SK-N-SH (cell line): ENCODE measurements at regions not wholly inside any gene's neighbourhood (a gene's known extent, or its start where the extent isn't known, plus 50 kb on each side); places are given as distances from the start of the nearest gene placed in this dataset.

Experiments
- CTCF ChIA-PET: fragments of 300-600, 350-600 bp; formaldehyde crosslinking; extraction: SDS; loops from one replicate; lab custom pipeline; 2021; lab: Yijun Ruan, JAX
- POLR2A ChIA-PET: fragments of 350-600 bp; sonication (Branson Sonifier 250); formaldehyde crosslinking; extraction: SDS; loops from one replicate; lab custom pipeline; 2020; ENCODE audit warnings: antibody characterized with exemption, inconsistent platforms; lab: Yijun Ruan, JAX
- DNase-seq: peaks from one replicate; pipeline ENCODE4 v3.0.0; 2012
- H2AFZ ChIP-seq: fragments of 200-600 bp; sonication (generic); 2 replicates; pipeline ENCODE4 v1.8.1; 2016; ENCODE audit warnings: antibody characterized with exemption, mild to moderate bottlenecking, low read depth
- H3F3A ChIP-seq: fragments of 200-600 bp; sonication (generic); replicated peaks from 2 replicates; pipeline ENCODE3; 2016; ENCODE audit warnings: antibody characterized with exemption, mild to moderate bottlenecking; ENCODE audit not compliant: insufficient read depth
- H3K27ac ChIP-seq, 2 experiments: fragments of 200-500 bp in 1 of 2; fragments of 200-600 bp in 1 of 2; sonication (Bioruptor generic) in 1 of 2; sonication (generic), shearing (Covaris generic) in 1 of 2; 2 replicates each; pipeline versions ENCODE4 v1.5.1 to v1.6.1; 2014 to 2016; ENCODE audit warnings: low read depth in 2 of 2, inconsistent platforms in 1 of 2, low read length in 1 of 2, mild to moderate bottlenecking in 1 of 2, mixed read lengths in 1 of 2
- H3K27me3 ChIP-seq: fragments of 200-600 bp; sonication (generic), shearing (Covaris generic); 2 replicates; pipeline ENCODE4 v1.6.1; 2016; ENCODE audit warnings: mixed run types; ENCODE audit not compliant: insufficient read depth
- H3K36me3 ChIP-seq, 2 experiments: fragments of 200-500 bp in 1 of 2; fragments of 200-600 bp in 1 of 2; sonication (Bioruptor generic) in 1 of 2; sonication (generic) in 1 of 2; replicated peaks in 1 of 2; 2 replicates each; pipeline versions ENCODE3 to v1.5.1; 2014 to 2016; ENCODE audit warnings: low read length in 1 of 2, mild to moderate bottlenecking in 1 of 2; ENCODE audit not compliant: insufficient read depth in 2 of 2, control insufficient read depth in 1 of 2
- H3K4me1 ChIP-seq, 2 experiments: fragments of 200-500 bp in 1 of 2; fragments of 200-600 bp in 1 of 2; sonication (Bioruptor generic) in 1 of 2; sonication (generic), shearing (Covaris generic) in 1 of 2; 2 replicates each; pipeline versions ENCODE4 v1.5.1 to v1.6.1; 2014 to 2016; ENCODE audit warnings: low read depth in 1 of 2, low read length in 1 of 2, mixed run types in 1 of 2; ENCODE audit not compliant: insufficient read depth in 2 of 2, control insufficient read depth in 1 of 2
- H3K4me2 ChIP-seq: fragments of 200-600 bp; sonication (generic), shearing (Covaris generic); 2 replicates; pipeline ENCODE4 v1.6.1; 2017; ENCODE audit warnings: mixed run types
- H3K4me3 ChIP-seq, 2 experiments: fragments of 200-500 bp in 1 of 2; fragments of 200-600 bp in 1 of 2; sonication (Bioruptor generic) in 1 of 2; sonication (generic), shearing (Covaris generic) in 1 of 2; 2 replicates each; pipeline versions ENCODE4 v1.5.1 to v1.8.1; 2014 to 2016; ENCODE audit warnings: low read depth in 2 of 2, inconsistent platforms in 1 of 2, low read length in 1 of 2, mild to moderate bottlenecking in 1 of 2, mixed read lengths in 1 of 2, moderate library complexity in 1 of 2
- H3K79me2 ChIP-seq: fragments of 200-600 bp; sonication (generic); 2 replicates; pipeline ENCODE4 v1.8.1; 2017; ENCODE audit warnings: mild to moderate bottlenecking; ENCODE audit not compliant: insufficient read depth
- H3K9ac ChIP-seq: fragments of 200-600 bp; sonication (generic); 2 replicates; pipeline ENCODE4 v1.6.1; 2017; ENCODE audit warnings: mixed run types
- H3K9me2 ChIP-seq: fragments of 200-600 bp; sonication (generic); 2 replicates; pipeline ENCODE4 v1.6.1; 2017; ENCODE audit warnings: mixed run types
- H3K9me3 ChIP-seq: fragments of 200-600 bp; sonication (generic); 2 replicates; pipeline ENCODE4 v1.6.1; 2017; ENCODE audit warnings: mixed run types, mild to moderate bottlenecking, moderate library complexity
- H4K20me1 ChIP-seq: fragments of 200-600 bp; sonication (generic); 2 replicates; pipeline ENCODE4 v1.6.1; 2017; ENCODE audit warnings: mild to moderate bottlenecking, mixed run types; ENCODE audit not compliant: insufficient read depth
- CHD2 ChIP-seq: fragments of 150-350 bp; IDR thresholded peaks from 2 replicates; pipeline ENCODE4 v1.6.1; 2018; ENCODE audit warnings: low read length; ENCODE audit not compliant: partially characterized antibody
- ELF1 ChIP-seq: IDR thresholded peaks from 2 replicates; pipeline ENCODE4 v1.4.0; 2012
- EZH2phosphoT487 ChIP-seq: fragments of 200-600 bp; sonication (generic); IDR thresholded peaks from 2 replicates; pipeline ENCODE4 v1.6.1; 2017; ENCODE audit warnings: low read depth, mixed run types, mild to moderate bottlenecking, antibody characterized with exemption, moderate library complexity, borderline replicate concordance
- FOSL2 ChIP-seq: IDR thresholded peaks from 2 replicates; pipeline ENCODE4 v1.4.0; 2012; ENCODE audit warnings: low read depth, mild to moderate bottlenecking, moderate library complexity, borderline replicate concordance
- FOXJ3 ChIP-seq: sonication (generic); formaldehyde crosslinking; IDR thresholded peaks from 2 replicates; pipeline ENCODE4 v1.5.1; 2020; ENCODE audit warnings: mild to moderate bottlenecking, missing genetic modification reagents
- FOXM1 ChIP-seq: IDR thresholded peaks from 2 replicates; pipeline ENCODE4 v1.4.0; 2012; ENCODE audit warnings: low read depth, mild to moderate bottlenecking
- JUND ChIP-seq: IDR thresholded peaks from 2 replicates; pipeline ENCODE4 v1.4.0; 2012
- MEF2A ChIP-seq: IDR thresholded peaks from 2 replicates; pipeline ENCODE4 v1.4.0; 2012; ENCODE audit warnings: low read depth, borderline replicate concordance
- NFIC ChIP-seq: IDR thresholded peaks from 2 replicates; pipeline ENCODE4 v1.4.0; 2012; ENCODE audit warnings: borderline replicate concordance
- NRF1 ChIP-seq: IDR thresholded peaks from 2 replicates; pipeline ENCODE4 v1.6.1; 2012; ENCODE audit warnings: low read depth, mild to moderate bottlenecking, low read length
- RCOR1 ChIP-seq: fragments of 150-350 bp; IDR thresholded peaks from 2 replicates; pipeline ENCODE4 v1.6.1; 2017; ENCODE audit warnings: antibody characterized with exemption, low read length
- SIN3A ChIP-seq: IDR thresholded peaks from 2 replicates; pipeline ENCODE4 v1.6.1; 2012; ENCODE audit warnings: low read depth, mild to moderate bottlenecking, low read length, moderate library complexity, borderline replicate concordance
- SMC3 ChIP-seq: IDR thresholded peaks from 2 replicates; pipeline ENCODE4 v1.6.1; 2012; ENCODE audit warnings: low read depth, low read length, improper control_type of control experiment
- TCF12 ChIP-seq: IDR thresholded peaks from 2 replicates; pipeline ENCODE4 v1.4.0; 2012
- YY1 ChIP-seq: IDR thresholded peaks from 2 replicates; pipeline ENCODE4 v1.4.0; 2012; ENCODE audit warnings: low read depth, mild to moderate bottlenecking
- WGBS: methylation state at CpG from one replicate; pipeline ENCODE4 v1.1.6; 2017; ENCODE audit warnings: low lambda C conversion rate; 5-methylcytosine and 5-hydroxymethylcytosine counted together
- TF ChIP-seq, protein P1 (sequence below): IDR thresholded peaks from 2 replicates; pipeline ENCODE4; 2012
- TF ChIP-seq, protein P2 (sequence below): fragments of 150-350 bp; IDR thresholded peaks from 2 replicates; pipeline ENCODE4 v1.6.1; 2016; ENCODE audit warnings: mild to moderate bottlenecking, low read depth, low read length
- TF ChIP-seq, protein P3 (sequence below): fragments of 150-350 bp; IDR thresholded peaks from 2 replicates; pipeline ENCODE4 v1.6.1; 2017; ENCODE audit warnings: antibody characterized with exemption, low read length, low read depth, borderline replicate concordance
- TF ChIP-seq, protein P4 (sequence below): IDR thresholded peaks from 2 replicates; pipeline ENCODE4 v1.6.1; 2012; ENCODE audit warnings: mild to moderate bottlenecking, low read depth, low read length, moderate library complexity
- TF ChIP-seq, protein P5 (sequence below): IDR thresholded peaks from 2 replicates; pipeline ENCODE4 v1.4.0; 2012; ENCODE audit warnings: low read depth, borderline replicate concordance

DNA sequence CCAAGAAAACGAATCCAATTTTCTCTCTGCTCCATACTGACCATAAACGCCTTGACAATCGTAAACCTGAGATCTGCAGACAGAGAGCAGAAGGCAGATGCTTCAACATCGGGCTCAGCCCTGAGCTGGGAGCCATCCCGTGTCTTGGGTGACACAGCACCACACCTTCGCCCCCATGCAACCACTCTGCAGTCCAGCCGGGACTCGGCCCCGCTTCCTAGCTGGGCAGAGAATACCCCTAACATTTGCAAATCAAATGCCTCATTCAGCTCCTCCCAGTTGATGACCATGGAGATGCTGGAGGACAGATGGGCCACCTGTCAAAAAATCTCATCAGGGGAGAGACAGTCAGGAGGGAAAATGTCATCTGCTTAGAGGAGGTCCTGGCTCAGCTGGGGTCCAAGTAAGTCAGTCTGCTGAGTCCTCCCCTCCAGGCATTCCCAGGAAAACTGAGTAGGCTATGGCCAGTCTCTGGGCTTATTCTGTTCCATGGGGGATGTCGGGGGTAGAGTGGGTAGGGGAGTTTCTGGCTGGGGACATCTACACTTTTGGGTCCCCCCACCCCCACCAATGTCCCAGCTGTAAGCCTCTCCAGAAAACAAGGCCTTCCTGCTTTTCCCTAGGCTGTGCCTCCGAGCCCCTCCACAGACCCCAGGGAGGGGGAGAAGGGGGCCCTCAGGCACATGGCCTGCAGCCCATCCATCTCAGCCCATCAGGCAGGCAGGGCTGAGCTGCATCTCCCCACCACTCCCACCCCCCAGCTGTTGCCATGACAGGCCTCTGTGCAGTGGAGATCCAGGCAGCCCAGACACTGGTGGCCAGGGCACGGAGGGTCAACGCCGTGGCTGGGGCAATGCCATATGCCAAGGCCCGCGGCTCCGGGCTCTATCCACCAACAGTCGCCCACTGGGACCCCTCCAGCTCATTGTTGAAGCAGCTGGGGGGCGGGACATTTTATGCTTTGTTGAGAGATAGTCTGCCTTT is 158.6 kb downstream of the AXIN2 start:
- H3K9me3 ChIP-seq = no peaks in the 10 kb centered on the region
- 54% methylated on average over 12 of the region's 19 CpGs for WGBS
- no peaks in the 10 kb centered on the region for H3K9me2 ChIP-seq
- TF ChIP-seq MEF2A = no peak
- TF ChIP-seq, protein P1, sequence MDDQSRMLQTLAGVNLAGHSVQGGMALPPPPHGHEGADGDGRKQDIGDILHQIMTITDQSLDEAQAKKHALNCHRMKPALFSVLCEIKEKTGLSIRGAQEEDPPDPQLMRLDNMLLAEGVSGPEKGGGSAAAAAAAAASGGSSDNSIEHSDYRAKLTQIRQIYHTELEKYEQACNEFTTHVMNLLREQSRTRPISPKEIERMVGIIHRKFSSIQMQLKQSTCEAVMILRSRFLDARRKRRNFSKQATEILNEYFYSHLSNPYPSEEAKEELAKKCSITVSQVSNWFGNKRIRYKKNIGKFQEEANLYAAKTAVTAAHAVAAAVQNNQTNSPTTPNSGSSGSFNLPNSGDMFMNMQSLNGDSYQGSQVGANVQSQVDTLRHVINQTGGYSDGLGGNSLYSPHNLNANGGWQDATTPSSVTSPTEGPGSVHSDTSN = no peak
- TF ChIP-seq FOSL2 = no peak
- TF ChIP-seq, protein P2, sequence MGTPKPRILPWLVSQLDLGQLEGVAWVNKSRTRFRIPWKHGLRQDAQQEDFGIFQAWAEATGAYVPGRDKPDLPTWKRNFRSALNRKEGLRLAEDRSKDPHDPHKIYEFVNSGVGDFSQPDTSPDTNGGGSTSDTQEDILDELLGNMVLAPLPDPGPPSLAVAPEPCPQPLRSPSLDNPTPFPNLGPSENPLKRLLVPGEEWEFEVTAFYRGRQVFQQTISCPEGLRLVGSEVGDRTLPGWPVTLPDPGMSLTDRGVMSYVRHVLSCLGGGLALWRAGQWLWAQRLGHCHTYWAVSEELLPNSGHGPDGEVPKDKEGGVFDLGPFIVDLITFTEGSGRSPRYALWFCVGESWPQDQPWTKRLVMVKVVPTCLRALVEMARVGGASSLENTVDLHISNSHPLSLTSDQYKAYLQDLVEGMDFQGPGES = no peak
- TF ChIP-seq SMC3 = no peak
- no peak for TF ChIP-seq YY1
- TF ChIP-seq, protein P3, sequence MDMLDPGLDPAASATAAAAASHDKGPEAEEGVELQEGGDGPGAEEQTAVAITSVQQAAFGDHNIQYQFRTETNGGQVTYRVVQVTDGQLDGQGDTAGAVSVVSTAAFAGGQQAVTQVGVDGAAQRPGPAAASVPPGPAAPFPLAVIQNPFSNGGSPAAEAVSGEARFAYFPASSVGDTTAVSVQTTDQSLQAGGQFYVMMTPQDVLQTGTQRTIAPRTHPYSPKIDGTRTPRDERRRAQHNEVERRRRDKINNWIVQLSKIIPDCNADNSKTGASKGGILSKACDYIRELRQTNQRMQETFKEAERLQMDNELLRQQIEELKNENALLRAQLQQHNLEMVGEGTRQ = no peak
- no peak for TF ChIP-seq NRF1
- TF ChIP-seq FOXJ3 = no peak
- TF ChIP-seq JUND = no peak
- TF ChIP-seq ELF1 = no peak
- TF ChIP-seq FOXM1 = no peak
- TF ChIP-seq, protein P4, sequence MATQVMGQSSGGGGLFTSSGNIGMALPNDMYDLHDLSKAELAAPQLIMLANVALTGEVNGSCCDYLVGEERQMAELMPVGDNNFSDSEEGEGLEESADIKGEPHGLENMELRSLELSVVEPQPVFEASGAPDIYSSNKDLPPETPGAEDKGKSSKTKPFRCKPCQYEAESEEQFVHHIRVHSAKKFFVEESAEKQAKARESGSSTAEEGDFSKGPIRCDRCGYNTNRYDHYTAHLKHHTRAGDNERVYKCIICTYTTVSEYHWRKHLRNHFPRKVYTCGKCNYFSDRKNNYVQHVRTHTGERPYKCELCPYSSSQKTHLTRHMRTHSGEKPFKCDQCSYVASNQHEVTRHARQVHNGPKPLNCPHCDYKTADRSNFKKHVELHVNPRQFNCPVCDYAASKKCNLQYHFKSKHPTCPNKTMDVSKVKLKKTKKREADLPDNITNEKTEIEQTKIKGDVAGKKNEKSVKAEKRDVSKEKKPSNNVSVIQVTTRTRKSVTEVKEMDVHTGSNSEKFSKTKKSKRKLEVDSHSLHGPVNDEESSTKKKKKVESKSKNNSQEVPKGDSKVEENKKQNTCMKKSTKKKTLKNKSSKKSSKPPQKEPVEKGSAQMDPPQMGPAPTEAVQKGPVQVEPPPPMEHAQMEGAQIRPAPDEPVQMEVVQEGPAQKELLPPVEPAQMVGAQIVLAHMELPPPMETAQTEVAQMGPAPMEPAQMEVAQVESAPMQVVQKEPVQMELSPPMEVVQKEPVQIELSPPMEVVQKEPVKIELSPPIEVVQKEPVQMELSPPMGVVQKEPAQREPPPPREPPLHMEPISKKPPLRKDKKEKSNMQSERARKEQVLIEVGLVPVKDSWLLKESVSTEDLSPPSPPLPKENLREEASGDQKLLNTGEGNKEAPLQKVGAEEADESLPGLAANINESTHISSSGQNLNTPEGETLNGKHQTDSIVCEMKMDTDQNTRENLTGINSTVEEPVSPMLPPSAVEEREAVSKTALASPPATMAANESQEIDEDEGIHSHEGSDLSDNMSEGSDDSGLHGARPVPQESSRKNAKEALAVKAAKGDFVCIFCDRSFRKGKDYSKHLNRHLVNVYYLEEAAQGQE = no peak
- no peak for TF ChIP-seq CHD2
- TF ChIP-seq NFIC = no peak
- TF ChIP-seq SIN3A = no peak
- no peak for TF ChIP-seq TCF12
- no peak for TF ChIP-seq RCOR1
- no peak for TF ChIP-seq EZH2phosphoT487
- TF ChIP-seq, protein P5, sequence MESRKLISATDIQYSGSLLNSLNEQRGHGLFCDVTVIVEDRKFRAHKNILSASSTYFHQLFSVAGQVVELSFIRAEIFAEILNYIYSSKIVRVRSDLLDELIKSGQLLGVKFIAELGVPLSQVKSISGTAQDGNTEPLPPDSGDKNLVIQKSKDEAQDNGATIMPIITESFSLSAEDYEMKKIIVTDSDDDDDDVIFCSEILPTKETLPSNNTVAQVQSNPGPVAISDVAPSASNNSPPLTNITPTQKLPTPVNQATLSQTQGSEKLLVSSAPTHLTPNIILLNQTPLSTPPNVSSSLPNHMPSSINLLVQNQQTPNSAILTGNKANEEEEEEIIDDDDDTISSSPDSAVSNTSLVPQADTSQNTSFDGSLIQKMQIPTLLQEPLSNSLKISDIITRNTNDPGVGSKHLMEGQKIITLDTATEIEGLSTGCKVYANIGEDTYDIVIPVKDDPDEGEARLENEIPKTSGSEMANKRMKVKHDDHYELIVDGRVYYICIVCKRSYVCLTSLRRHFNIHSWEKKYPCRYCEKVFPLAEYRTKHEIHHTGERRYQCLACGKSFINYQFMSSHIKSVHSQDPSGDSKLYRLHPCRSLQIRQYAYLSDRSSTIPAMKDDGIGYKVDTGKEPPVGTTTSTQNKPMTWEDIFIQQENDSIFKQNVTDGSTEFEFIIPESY = no peak
- TF ChIP-seq, all 33 proteins: peak for 0
- H3K79me2 ChIP-seq = no peaks in the 10 kb centered on the region
- no peaks in the 10 kb centered on the region for H3F3A ChIP-seq
- no peaks in the 10 kb centered on the region for H3K4me1 ChIP-seq
- no peak overlapping the region for H3K9ac ChIP-seq
- H3K4me3 ChIP-seq = no peak overlapping the region
- H4K20me1 ChIP-seq = no peaks in the 10 kb centered on the region
- no peaks in the 10 kb centered on the region for H3K36me3 ChIP-seq
- POLR2A ChIA-PET = no interaction called here
- CTCF ChIA-PET = interaction anchor here (1.0 to 1.2 kb wide), 2 partner anchors 27 to 109 kb away, joined by 3 read pairs; no protein-coding TSS in a partner anchor
- H2AFZ ChIP-seq = no peak overlapping the region
- DNase-seq = no peak
- H3K27me3 ChIP-seq = peaks cover 7% of the 10 kb centered on the region; the same call in 1 of the 2 replicates
- no peak overlapping the region for H3K27ac ChIP-seq
- no peak overlapping the region for H3K4me2 ChIP-seq
